ENCODE measurements at regions not wholly inside any gene's neighbourhood (a gene's known extent, or its start where the extent isn't known, plus 50 kb on each side); places are given as distances from the start of the nearest gene placed in this dataset.
"Not testable (repeated sequence)": the region's sequence is repeated elsewhere in the genome, so short reads cannot be mapped to it uniquely, and the experiment has no call there.

- TF ChIP-seq CTCF, POLR2A (IDR thresholded peaks at IDR 0.05): not testable (repeated sequence)
Measured at GRCh38 chr1:149234926-149235914, 131.9 kb upstream of the NBPF9 start.
